ENCODE measurements at regions not wholly inside any gene's neighbourhood (a gene's known extent, or its start where the extent isn't known, plus 50 kb on each side); places are given as distances from the start of the nearest gene placed in this dataset.

- BruUV-seq (replicated peaks), result no TSS peak
These were observed 390.1 kb upstream of the CITED2 start for GRCh38 chr6:139764498-139764986.

GRCh38 chr6:139763468-139764210, 389.2 kb upstream of the CITED2 start:
- no peaks in the 10 kb centered on the region for H3K9me3 Mint-ChIP-seq (ENCODE audit: unreplicated experiment)
- BruUV-seq (replicated peaks), result no TSS peak
- H3K27ac Mint-ChIP-seq (ENCODE audit: low read depth, unreplicated experiment), result peak overlapping the region; percentile 88
- no peaks in the 10 kb centered on the region for H3K27me3 Mint-ChIP-seq (ENCODE audit: insufficient read depth, unreplicated experiment)
- TF ChIP-seq CTCF (IDR thresholded peaks at IDR 0.05; ENCODE audit: unreplicated experiment), result no peak
- ChIA-PET CTCF (interaction anchor here (0.6 to 2.8 kb wide), 6 partner anchors 11 to 394 kb away, joined by 3 to 9 read pairs (median 4); no protein-coding TSS in a partner anchor), POLR2A (interaction anchor here (0.6 to 4.8 kb wide), 13 partner anchors 10 to 389 kb away, joined by 3 to 72 read pairs (median 6); partner anchors contain the start of gene CITED2)
- no peaks in the 10 kb centered on the region for H3K36me3 Mint-ChIP-seq (ENCODE audit: insufficient read depth, unreplicated experiment)
- DNase-seq (ENCODE audit: unreplicated experiment), result peak; percentile 41
- intact Hi-C loops (cut with micrococcal nuclease), result loop anchor here (2.0 to 10.0 kb wide), 3 partner anchors 281 to 389 kb away; partner anchors contain the start of gene CITED2
- peaks cover 37% of the 10 kb centered on the region for H3K4me1 Mint-ChIP-seq (ENCODE audit: insufficient read depth, unreplicated experiment)
- peak overlapping the region; percentile 14 for H3K4me3 Mint-ChIP-seq (ENCODE audit: unreplicated experiment)

More at GRCh38 chr6:139764498-139764986, 390.1 kb upstream of the CITED2 start:
- Mint-ChIP-seq H3K27ac (ENCODE audit: low read depth, unreplicated experiment) (peak overlapping the region; percentile 88), H3K9me3 (ENCODE audit: unreplicated experiment) (no peaks in the 10 kb centered on the region), H3K27me3 (ENCODE audit: insufficient read depth, unreplicated experiment) (no peaks in the 10 kb centered on the region), H3K36me3 (ENCODE audit: insufficient read depth, unreplicated experiment) (no peaks in the 10 kb centered on the region), H3K4me3 (ENCODE audit: unreplicated experiment) (peak overlapping the region; percentile 14), H3K4me1 (ENCODE audit: insufficient read depth, unreplicated experiment) (peaks cover 37% of the 10 kb centered on the region)
- TF ChIP-seq CTCF (IDR thresholded peaks at IDR 0.05; ENCODE audit: unreplicated experiment), result no peak
- intact Hi-C loops (cut with micrococcal nuclease), result loop anchor here (2.0 to 10.0 kb wide), 3 partner anchors 280 to 390 kb away; partner anchors contain the start of gene CITED2
- peak; percentile 86 for DNase-seq (ENCODE audit: unreplicated experiment)
- ChIA-PET POLR2A (interaction anchor here (0.6 to 4.8 kb wide), 17 partner anchors 9 to 390 kb away, joined by 3 to 72 read pairs (median 4); partner anchors contain the start of gene CITED2), CTCF (interaction anchor here (0.6 to 1.2 kb wide), 7 partner anchors 12 to 679 kb away, joined by 3 to 6 read pairs (median 4); partner anchors contain the start of gene CITED2)

GRCh38 chr6:139762587-139763031, 388.2 kb upstream of the CITED2 start:
- H3K4me3 Mint-ChIP-seq (ENCODE audit: unreplicated experiment), result no peak overlapping the region
- ChIA-PET POLR2A (interaction anchor here (1.2 to 4.8 kb wide), 4 partner anchors 30 to 388 kb away, joined by 3 to 72 read pairs (median 6); partner anchors contain the start of gene CITED2), CTCF (interaction anchor here (0.5 to 2.8 kb wide), 2 partner anchors 52 to 393 kb away, joined by 4 to 9 read pairs; no protein-coding TSS in a partner anchor)
- intact Hi-C loops (cut with micrococcal nuclease), result loop anchor here (10.0 kb wide), 2 partner anchors 282 to 358 kb away; no protein-coding TSS in a partner anchor
- H3K4me1 Mint-ChIP-seq (ENCODE audit: insufficient read depth, unreplicated experiment), result peaks cover 47% of the 10 kb centered on the region
- H3K9me3 Mint-ChIP-seq (ENCODE audit: unreplicated experiment), result no peaks in the 10 kb centered on the region
- no peak for TF ChIP-seq CTCF (IDR thresholded peaks at IDR 0.05; ENCODE audit: unreplicated experiment)
- H3K27me3 Mint-ChIP-seq (ENCODE audit: insufficient read depth, unreplicated experiment), result no peaks in the 10 kb centered on the region
- BruUV-seq (replicated peaks), result no TSS peak
- peak overlapping the region; percentile 46 for H3K27ac Mint-ChIP-seq (ENCODE audit: low read depth, unreplicated experiment)
- no peaks in the 10 kb centered on the region for H3K36me3 Mint-ChIP-seq (ENCODE audit: insufficient read depth, unreplicated experiment)
- DNase-seq (ENCODE audit: unreplicated experiment), result peak; percentile 48

DNA sequence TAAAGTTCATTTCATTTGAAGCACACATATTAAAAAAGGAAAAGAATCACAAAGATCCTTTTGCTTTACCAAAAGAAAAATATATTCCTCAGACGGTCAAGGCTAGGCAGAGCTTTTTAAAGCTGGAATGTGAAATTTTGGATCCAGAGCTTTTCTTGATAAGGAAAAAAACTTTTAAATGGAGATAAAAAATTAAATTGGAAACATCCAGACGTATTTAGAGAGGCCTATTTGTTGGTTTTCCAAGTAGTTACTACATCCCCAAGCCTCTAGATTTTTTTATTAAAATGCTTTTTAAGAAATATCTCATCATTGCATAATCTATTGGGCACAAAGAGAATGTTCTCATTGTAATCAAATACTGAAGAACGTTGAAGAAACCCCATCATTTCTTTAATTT, 385.7 kb upstream of the CITED2 start:
- DNase-seq (ENCODE audit: unreplicated experiment), result no peak
- H3K36me3 Mint-ChIP-seq (ENCODE audit: insufficient read depth, unreplicated experiment), result no peaks in the 10 kb centered on the region
- H3K4me1 Mint-ChIP-seq (ENCODE audit: insufficient read depth, unreplicated experiment), result peaks cover 41% of the 10 kb centered on the region
- BruUV-seq (replicated peaks), result no TSS peak
- no peak overlapping the region for H3K27ac Mint-ChIP-seq (ENCODE audit: low read depth, unreplicated experiment)
- no peak for TF ChIP-seq CTCF (IDR thresholded peaks at IDR 0.05; ENCODE audit: unreplicated experiment)
- ChIA-PET POLR2A (interaction anchor here (0.7 to 2.0 kb wide), 2 partner anchors 12 to 174 kb away, joined by 3 to 7 read pairs; no protein-coding TSS in a partner anchor), CTCF (interaction anchor here (1.6 kb wide), 1 partner anchor 8 kb away, joined by 4 read pairs; no protein-coding TSS in a partner anchor)
- intact Hi-C loops (cut with micrococcal nuclease), result loop anchor here (10.0 kb wide), 2 partner anchors 285 to 355 kb away; no protein-coding TSS in a partner anchor
- H3K27me3 Mint-ChIP-seq (ENCODE audit: insufficient read depth, unreplicated experiment), result no peaks in the 10 kb centered on the region
- H3K4me3 Mint-ChIP-seq (ENCODE audit: unreplicated experiment), result no peak overlapping the region
- no peaks in the 10 kb centered on the region for H3K9me3 Mint-ChIP-seq (ENCODE audit: unreplicated experiment)

Data from MCF 10A (cell line).